GM19043 (cell line): ENCODE measurements at regions not wholly inside any gene's neighbourhood (a gene's known extent, or its start where the extent isn't known, plus 50 kb on each side); places are given as distances from the start of the nearest gene placed in this dataset.
"Not testable (repeated sequence)": the region's sequence is repeated elsewhere in the genome, so short reads cannot be mapped to it uniquely, and the experiment has no call there.

ENCODE experiments used
- ATAC-seq: cut with Tn5 transposase; IDR thresholded peaks from one replicate; pipeline ENCODE4 v1.9.1; 2021; ENCODE audit warnings: low read depth; ENCODE audit not compliant: unreplicated experiment

DNA sequence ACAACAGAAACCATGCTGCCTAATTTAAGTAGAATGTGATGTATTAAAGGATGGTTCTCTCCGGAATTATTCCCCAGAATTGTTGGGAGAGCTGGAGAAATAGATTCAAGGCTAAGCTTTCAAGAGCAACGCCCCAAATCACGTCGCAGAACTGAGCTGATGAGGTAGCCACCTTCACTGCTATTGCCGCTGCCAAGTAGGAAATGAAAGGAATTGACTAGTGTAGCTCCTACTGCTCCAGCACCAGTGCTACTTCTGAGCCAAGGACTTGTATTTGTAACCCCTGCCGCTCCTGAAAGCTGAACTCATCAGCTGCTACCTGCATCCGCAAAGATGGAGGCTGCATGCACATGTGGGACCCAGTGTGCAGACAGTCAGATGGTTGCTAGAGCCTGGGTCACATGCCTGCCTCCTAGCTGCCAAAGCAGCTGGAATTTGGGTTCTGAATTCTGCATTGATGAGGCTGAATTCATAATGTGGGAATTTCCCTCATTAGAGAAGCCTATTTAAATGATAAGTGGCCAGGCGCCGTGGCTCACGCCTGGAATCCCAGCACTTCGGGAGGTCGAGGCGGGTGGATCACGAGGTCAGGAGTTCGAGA is 173.9 kb downstream of the PDGFRA start:
- ATAC-seq = no peak

DNA sequence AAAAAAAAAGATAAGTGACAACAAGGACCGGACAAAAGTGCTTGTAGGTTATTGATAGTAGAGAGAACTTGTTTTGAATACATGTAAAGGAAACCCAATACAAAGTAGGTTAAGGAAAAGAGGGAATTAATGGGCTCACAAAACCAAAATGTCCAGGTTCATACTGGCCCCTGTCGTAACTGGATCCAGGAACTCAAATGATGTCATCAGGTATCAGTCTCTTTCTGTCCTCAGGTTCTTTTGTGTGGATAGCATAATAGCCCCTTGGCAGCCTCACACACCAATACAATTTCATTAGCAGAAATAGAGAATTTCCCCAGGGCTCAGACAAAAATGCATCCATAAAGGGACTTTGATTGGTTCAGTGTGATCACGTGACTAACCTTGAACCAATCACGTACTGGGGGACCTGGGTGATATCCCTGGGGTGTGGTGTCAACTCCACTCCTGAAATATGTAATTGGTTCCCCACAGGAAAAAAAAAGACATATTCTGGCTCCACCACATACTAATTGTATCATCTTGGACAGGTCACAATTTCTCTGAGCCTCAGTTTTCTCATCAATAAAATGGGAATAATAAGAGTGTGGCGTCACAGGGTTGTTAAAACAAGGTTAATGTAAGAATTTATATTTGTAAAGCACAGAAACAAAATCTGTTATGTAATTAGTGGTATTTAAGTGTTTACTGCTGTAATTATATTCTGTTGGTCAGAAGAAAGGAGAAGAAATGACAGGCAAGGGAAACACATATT is 174.8 kb downstream of the PDGFRA start:
- no peak for ATAC-seq

DNA sequence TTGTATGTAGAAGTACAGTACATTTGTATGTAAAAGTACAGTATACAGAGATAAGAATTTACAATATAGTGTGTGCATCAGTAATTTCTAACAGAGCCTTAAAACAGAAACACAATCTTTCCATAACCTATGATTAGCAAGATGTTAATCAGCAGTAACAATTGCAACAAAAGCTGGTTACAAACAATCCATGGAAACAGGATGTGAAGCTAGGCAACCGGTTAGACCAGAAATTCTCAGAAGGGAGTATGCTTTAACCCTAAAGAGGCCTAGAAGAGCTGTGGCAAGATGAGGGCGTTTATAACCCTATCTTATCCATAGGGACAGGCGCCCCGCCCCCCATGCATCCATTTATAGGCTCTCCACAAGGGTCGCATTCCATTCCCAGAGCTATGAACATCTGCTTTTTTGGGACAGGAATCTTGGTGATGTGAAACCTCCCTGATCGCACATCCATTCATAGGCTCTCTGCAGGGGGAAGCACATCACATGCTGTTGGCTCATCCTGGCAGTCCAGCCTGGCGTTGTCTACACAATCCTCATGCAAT is 180.3 kb downstream of the PDGFRA start:
- not testable (repeated sequence) for ATAC-seq

GRCh38 chr4:54414545-54414944 is 185.5 kb downstream of the PDGFRA start:
- no peak for ATAC-seq

GRCh38 chr4:54417476-54417875 is 188.4 kb downstream of the PDGFRA start:
- no peak for ATAC-seq

DNA sequence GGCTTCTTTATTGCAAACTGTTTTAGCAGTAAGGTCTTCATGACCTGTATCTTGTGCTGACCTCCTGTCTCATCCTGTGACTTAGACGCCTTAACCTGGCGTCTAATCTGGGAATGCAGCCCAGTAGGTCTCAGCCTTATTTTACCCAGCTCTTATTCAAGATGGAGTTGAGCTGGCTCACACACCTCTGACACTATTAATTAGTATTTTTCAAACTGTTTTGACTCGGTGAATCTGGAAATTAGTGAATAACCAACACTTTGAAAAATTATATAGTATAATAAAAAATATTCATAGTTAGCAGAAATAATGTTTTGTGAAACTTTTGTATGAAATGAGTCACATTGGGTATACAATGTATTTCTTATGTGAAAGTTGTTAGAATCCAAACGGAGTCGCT is 189.4 kb downstream of the PDGFRA start:
- ATAC-seq = no peak

- no peak for ATAC-seq
Measured at GRCh38 chr4:54423066-54423465, 194.0 kb downstream of the PDGFRA start.

GRCh38 chr4:54427826-54428225 is 198.7 kb downstream of the PDGFRA start:
- ATAC-seq = no peak

DNA sequence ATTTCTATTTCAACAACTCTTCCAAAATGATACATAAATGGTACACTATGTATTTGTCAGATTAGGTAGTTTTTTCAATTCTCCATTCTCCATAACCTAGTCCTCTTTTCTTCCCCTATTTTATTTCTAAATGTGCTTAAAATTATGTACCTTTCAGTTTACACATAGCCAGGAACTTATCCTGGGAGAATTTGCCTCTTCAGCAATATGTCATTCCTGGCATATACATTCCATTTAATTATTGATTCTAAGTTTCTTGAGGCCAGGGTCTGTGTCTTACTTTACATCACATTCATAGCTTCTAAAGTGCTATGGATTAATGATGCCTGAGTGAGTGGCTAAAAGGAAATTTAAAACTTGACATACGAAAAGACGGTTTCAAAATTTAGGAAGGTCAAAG is 199.8 kb downstream of the PDGFRA start:
- ATAC-seq = no peak

GRCh38 chr4:54433686-54434085 is 204.6 kb downstream of the PDGFRA start:
- no peak for ATAC-seq

DNA sequence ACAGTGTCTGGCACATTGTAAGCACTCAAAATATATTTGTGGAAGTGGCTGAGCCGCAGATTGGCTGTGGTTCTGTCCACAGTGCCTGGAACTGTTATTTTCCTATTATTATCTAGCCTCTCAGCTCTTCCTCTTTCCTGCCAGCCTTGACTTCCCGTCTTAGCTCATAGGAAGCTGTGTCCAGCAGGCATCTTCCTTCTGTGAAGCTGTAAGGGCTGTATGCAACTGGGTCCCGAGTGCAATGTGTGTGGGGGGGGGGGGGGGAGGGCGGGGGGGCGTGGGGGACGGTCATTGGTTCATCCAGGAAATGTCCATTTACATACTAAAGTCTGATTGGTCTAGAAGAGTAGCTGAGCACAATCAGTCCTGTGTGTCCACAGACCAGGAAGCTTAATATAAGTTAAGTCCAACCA is 210.7 kb downstream of the PDGFRA start:
- ATAC-seq = no peak

GRCh38 chr4:54440394-54441136 is 211.5 kb downstream of the PDGFRA start:
- ATAC-seq = no peak

- no peak for ATAC-seq
Measured at GRCh38 chr4:54445866-54446265, 211.9 kb upstream of the KIT start.

GRCh38 chr4:54446581-54446980 is 211.2 kb upstream of the KIT start:
- no peak for ATAC-seq

GRCh38 chr4:54447304-54447703 is 210.5 kb upstream of the KIT start:
- ATAC-seq = no peak

GRCh38 chr4:54449999-54450398 is 207.8 kb upstream of the KIT start:
- ATAC-seq = no peak

DNA sequence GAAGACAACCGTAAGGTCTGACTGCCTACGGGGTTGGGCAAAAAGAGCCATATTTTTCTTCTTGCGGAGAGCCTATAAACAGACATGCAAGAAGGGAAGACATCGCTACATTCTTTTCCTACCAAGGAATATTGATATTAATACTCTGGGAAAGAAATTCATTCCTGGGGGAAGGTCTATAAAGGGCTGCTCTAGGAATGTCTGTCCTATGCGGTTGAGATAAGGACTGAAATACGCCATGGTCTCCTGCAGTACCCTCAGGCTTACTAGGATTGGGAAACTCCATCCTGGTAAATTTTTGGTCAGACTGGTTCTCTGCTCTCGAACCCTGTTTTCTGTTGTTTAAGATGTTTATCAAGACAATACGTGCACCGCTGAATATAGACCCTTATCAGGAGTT is 190.8 kb upstream of the KIT start:
- ATAC-seq = not testable (repeated sequence)

DNA sequence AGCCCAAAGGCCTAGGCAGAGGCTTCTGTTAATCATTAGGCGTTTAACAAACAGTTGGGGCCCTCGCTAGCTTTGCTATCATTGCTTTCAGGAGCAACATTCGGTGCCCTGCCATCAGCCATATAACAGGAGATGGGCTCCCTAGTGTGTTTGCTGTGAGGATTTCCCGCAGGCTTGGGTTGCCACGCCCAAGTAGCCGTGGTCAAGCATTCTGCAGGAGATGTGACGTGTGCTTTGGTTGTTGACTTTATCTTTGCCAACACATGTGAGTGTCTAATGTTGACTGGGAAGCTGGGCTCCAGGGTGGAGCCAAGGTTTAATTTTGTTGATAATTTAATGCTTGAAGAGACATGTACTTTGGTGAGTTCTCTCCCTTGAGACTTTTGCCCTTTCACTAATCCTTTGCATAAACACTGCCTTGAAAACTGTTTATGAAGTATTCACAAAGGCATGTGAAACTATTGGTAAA is 184.6 kb upstream of the KIT start:
- ATAC-seq = no peak

GRCh38 chr4:54473798-54474197 is 184.0 kb upstream of the KIT start:
- no peak for ATAC-seq

DNA sequence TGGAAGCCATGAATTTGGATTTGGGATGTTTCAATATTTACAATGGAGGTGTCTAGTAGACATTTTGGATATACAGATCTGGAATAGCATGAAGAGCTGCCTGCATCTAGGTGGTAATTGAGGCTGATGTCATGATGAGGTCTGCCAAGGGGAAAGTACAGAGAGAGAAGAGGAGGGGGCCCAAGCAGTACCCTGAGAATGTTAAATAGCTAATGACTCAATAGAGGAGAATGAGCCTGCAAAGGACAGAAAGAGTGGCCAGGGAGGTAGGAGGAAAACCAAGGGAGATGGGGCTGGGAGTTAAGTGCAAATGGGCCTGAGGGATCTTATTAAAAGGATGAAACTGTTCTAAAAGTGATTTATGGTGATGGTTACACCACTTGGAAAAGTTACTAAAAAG is 182.2 kb upstream of the KIT start:
- ATAC-seq = no peak

GRCh38 chr4:54482529-54483200 is 175.1 kb upstream of the KIT start:
- no peak for ATAC-seq
